TTC549 (cell line): ENCODE measurements at regions not wholly inside any gene's neighbourhood (a gene's known extent, or its start where the extent isn't known, plus 50 kb on each side); places are given as distances from the start of the nearest gene placed in this dataset.

Experiments used
- FAIRE-seq: peaks from 2 replicates; lab custom pipeline; 2012; peaks lifted over from hg19 to GRCh38; lab: Jason Lieb, UNC

GRCh38 chr12:74915718-74916117 is 293.9 kb downstream of the KCNC2 start:
- FAIRE-seq: no peak

- FAIRE-seq: no peak
Observed at GRCh38 chr12:74917743-74918142, 291.9 kb downstream of the KCNC2 start.

GRCh38 chr12:74918291-74918690 is 291.3 kb downstream of the KCNC2 start:
- FAIRE-seq: peak; percentile 56

GRCh38 chr12:74922117-74922516 is 287.5 kb downstream of the KCNC2 start:
- no peak for FAIRE-seq

- FAIRE-seq: no peak
Observed at GRCh38 chr12:74922642-74923041, 287.0 kb downstream of the KCNC2 start.

GRCh38 chr12:74941670-74942069 is 268.0 kb downstream of the KCNC2 start:
- FAIRE-seq: no peak

GRCh38 chr12:74945771-74946198 is 263.9 kb downstream of the KCNC2 start:
- no peak for FAIRE-seq

DNA sequence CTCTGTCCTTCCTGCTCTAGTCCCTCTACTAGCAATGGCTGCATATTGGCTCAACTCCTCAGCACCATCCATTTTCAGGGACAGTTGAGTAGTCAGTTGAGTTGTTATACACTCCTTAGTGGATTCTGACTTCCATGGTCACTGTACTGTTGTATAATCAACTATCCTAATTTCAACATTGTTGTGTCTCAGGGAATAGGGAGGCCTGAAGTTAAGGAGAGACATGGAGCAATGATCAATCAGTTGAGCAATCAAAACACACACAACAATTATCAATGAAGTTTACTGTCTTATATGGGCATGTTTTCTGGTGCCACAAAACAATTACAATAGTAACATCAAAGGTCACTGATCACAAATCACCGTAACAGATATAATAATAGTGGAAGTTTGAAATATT is 255.9 kb downstream of the KCNC2 start:
- FAIRE-seq: no peak

GRCh38 chr12:74957231-74957630 is 252.4 kb downstream of the KCNC2 start:
- FAIRE-seq: no peak

GRCh38 chr12:74957634-74958033 is 252.0 kb downstream of the KCNC2 start:
- FAIRE-seq: no peak

- FAIRE-seq: no peak
Observed at GRCh38 chr12:74959657-74960056, 250.0 kb downstream of the KCNC2 start.

DNA sequence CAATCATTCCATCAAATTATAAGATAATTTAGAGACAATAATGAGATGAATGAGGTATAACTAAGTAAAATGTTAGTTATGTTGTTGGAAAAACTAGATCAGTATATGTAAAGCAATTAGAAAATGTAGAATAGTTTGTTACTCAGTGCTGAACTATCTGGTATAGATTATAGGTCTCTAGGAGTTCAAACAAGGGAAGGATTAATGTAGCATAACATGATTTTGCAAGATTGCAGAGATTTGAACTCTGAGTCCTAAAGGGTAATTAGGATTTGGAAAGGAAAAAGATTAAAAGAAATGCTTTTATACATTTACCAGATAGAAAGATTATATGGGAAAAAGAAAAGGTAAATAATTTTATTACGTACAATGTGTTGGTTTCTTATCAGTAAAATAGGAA is 246.3 kb downstream of the KCNC2 start:
- FAIRE-seq: no peak

- no peak for FAIRE-seq
Observed at GRCh38 chr12:74963867-74964331, 245.7 kb downstream of the KCNC2 start.

GRCh38 chr12:74964390-74964789 is 245.2 kb downstream of the KCNC2 start:
- FAIRE-seq: no peak

DNA sequence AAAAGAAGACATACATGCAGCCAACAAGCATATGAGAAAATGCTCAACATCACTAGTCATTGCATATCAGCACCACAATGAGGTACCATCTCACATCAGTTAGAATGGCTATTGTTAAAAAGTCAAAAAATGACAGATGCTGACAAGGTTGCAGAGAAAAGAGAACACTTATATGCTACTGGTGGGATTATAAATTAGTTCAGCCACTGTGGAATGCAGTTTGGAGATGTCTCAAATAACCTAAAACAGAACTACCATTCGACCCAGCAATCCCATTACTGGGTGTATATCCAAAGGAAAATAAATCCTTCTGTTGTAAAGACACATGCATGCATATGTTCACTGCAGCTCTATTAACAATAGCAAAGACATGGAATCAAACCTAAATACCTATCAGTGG is 238.4 kb downstream of the KCNC2 start:
- FAIRE-seq: no peak

- no peak for FAIRE-seq
Observed at GRCh38 chr12:74977832-74978481, 231.7 kb downstream of the KCNC2 start.

GRCh38 chr12:74980510-74980909 is 229.1 kb downstream of the KCNC2 start:
- no peak for FAIRE-seq

DNA sequence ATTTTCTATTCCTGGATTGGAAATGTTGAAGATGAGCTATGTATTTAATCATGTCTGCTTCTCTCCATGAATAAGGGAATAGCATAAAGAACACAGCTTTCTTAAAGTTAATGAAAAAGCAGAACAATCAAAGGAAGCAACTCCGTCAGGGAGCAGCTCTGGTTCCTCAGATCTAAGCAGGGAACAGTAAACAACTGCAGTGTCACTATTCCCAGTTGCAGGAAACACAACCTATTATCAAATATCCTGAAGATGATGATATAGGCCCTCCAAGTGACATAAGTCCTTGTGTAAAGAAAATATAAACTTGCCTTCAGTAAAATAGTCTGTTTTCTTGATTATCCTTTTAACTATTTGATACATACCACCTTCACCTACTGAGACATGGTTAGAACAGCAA is 228.1 kb downstream of the KCNC2 start:
- FAIRE-seq: no peak

- FAIRE-seq: no peak
Observed at GRCh38 chr12:74983917-74984316, 225.7 kb downstream of the KCNC2 start.

DNA sequence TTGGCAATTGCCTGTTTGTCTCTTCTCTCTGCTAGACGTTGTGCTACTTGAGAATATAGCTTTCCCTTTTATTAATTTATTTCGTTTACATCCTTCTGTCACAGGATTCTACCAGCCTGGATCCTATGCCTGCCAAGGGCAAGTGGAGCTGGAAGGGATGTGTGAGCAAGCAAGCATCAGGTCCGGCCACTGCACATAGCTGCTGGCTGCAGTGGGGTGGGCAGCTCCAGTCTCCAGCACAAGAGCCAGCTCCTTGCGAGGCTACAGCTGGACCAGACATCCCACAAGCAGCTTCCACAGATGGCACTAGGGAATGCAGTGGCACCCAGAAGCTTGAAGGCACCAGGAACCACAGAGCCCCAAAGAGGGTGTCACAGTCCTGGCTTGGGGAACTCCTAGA is 225.0 kb downstream of the KCNC2 start:
- FAIRE-seq: no peak

- FAIRE-seq: no peak
Observed at GRCh38 chr12:74985293-74985985, 224.2 kb downstream of the KCNC2 start.

DNA sequence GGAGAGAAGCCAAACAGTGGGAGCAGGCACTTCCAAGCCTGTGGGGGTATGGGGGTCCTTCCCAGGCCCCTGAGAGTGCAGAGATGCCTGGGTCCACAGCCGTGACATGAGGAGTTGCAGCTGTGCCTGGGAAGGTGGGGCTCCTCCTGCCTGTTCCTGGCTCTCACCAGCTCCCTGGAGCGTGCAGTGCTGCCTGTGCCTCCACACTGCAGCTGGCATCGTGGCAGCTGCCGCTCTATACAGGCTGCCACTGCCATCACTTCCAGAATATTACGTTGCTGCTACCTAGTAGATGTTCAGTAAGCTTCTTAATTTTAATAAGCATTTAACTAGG is 223.7 kb downstream of the KCNC2 start:
- FAIRE-seq: no peak

GRCh38 chr12:74988156-74988555 is 221.5 kb downstream of the KCNC2 start:
- no peak for FAIRE-seq
